Epithelial cell of esophagus (primary cell): ENCODE measurements at regions not wholly inside any gene's neighbourhood (a gene's known extent, or its start where the extent isn't known, plus 50 kb on each side); places are given as distances from the start of the nearest gene placed in this dataset.

Experiments
- DNase-seq: peaks from one replicate; pipeline ENCODE4 v3.0.0; 2010; ENCODE audit warnings: low read depth
- H3K4me3 ChIP-seq: 2 replicates; pipeline ENCODE4 v1.5.1; 2011; ENCODE audit warnings: mild to moderate bottlenecking, low read length, control low read depth
- TF ChIP-seq, protein P1 (sequence below): IDR thresholded peaks from 2 replicates; pipeline ENCODE4 v1.5.1; 2011; ENCODE audit warnings: low read depth, mild to moderate bottlenecking, low read length, control low read depth, inconsistent platforms; ENCODE audit not compliant: insufficient read depth; ENCODE audit errors: missing control alignments

GRCh38 chr10:59078978-59079377, 97.5 kb upstream of the PHYHIPL start:
- H3K4me3 ChIP-seq: no peak overlapping the region
- DNase-seq: no peak
- TF ChIP-seq, protein P1, sequence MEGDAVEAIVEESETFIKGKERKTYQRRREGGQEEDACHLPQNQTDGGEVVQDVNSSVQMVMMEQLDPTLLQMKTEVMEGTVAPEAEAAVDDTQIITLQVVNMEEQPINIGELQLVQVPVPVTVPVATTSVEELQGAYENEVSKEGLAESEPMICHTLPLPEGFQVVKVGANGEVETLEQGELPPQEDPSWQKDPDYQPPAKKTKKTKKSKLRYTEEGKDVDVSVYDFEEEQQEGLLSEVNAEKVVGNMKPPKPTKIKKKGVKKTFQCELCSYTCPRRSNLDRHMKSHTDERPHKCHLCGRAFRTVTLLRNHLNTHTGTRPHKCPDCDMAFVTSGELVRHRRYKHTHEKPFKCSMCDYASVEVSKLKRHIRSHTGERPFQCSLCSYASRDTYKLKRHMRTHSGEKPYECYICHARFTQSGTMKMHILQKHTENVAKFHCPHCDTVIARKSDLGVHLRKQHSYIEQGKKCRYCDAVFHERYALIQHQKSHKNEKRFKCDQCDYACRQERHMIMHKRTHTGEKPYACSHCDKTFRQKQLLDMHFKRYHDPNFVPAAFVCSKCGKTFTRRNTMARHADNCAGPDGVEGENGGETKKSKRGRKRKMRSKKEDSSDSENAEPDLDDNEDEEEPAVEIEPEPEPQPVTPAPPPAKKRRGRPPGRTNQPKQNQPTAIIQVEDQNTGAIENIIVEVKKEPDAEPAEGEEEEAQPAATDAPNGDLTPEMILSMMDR: no peak

- TF ChIP-seq, protein P1: no peak
- no peak overlapping the region for H3K4me3 ChIP-seq
- peak; percentile 51 for DNase-seq
Measured at GRCh38 chr10:59079386-59080226, 96.8 kb upstream of the PHYHIPL start.

DNA sequence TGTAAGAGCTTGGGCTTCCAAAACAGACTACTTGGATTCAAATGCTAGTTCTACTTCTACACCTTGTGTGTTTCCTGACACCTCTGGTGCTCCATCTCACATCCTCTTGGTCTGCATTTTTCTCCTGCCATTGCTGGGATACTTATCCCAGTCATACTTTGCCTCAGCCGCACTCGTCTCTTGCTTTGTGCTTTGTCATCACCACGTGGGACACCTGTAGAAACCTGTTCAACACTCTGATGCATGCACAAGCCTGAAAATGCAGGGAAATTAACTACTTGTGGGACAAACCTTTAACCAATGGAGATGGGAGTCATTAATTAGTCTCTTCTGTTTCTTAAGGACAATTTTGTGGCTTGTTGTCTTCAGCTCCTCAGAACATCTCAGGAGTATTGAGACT, 94.2 kb upstream of the PHYHIPL start:
- peak; percentile 91 for DNase-seq
- TF ChIP-seq, protein P1: no peak
- no peak overlapping the region for H3K4me3 ChIP-seq

GRCh38 chr10:59085054-59085453, 91.4 kb upstream of the PHYHIPL start:
- no peak for DNase-seq
- TF ChIP-seq, protein P1: no peak
- no peak overlapping the region for H3K4me3 ChIP-seq

- no peak overlapping the region for H3K4me3 ChIP-seq
- TF ChIP-seq, protein P1: no peak
- no peak for DNase-seq
Measured at GRCh38 chr10:59085711-59086502, 90.5 kb upstream of the PHYHIPL start.

DNA sequence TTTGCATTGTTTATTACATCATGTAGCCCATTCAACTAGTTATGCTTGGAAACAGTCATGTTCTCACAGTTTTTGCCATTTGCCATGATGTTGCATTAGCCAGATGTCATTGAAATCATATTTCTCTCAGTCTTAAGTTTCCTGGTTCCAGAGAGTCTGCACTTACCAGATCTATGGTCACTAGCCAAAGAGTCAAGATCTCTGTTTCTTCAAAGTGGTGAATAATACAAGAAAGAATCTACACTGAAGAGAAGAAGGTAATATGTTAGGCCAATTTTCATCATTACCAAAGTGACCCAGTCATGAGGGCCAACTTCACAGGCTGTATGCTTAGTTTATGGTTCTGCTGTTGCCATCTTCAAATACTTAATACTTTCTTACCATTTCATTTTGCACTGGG, 89.0 kb upstream of the PHYHIPL start:
- DNase-seq: no peak
- TF ChIP-seq, protein P1: no peak
- H3K4me3 ChIP-seq: no peak overlapping the region
